ENCODE measurements at regions not wholly inside any gene's neighbourhood (a gene's known extent, or its start where the extent isn't known, plus 50 kb on each side); places are given as distances from the start of the nearest gene placed in this dataset.

- Mint-ChIP-seq H3K27ac (no peak overlapping the region), H3K27me3 (ENCODE audit: insufficient read depth, low read depth, poor library complexity) (peaks cover 19% of the 10 kb centered on the region), H3K36me3 (ENCODE audit: low read depth) (no peaks in the 10 kb centered on the region), H3K9me3 (no peaks in the 10 kb centered on the region), H3K4me3 (no peak overlapping the region), H3K4me1 (peaks cover 31% of the 10 kb centered on the region)
- DNase-seq (ENCODE audit: low spot score) (no peak), ATAC-seq (no peak)
- TF ChIP-seq NANOG (IDR thresholded peaks at IDR 0.05; ENCODE audit: borderline replicate concordance) (no peak), CREB1 (CRISPR knock-in tag; IDR thresholded peaks at IDR 0.05; ENCODE audit: low read depth) (no peak), ZNF114 (CRISPR knock-in tag; IDR thresholded peaks at IDR 0.05) (no peak), EZH2phosphoT487 (IDR thresholded peaks at IDR 0.05; ENCODE audit: unreplicated experiment) (no peak), REST (IDR thresholded peaks at IDR 0.05; ENCODE audit: unreplicated experiment) (no peak), POLR2AphosphoS5 (IDR thresholded peaks at IDR 0.05; ENCODE audit: low read depth) (no peak), ETS1 (IDR thresholded peaks at IDR 0.05) (no peak), JUNB (IDR thresholded peaks at IDR 0.05; ENCODE audit: unreplicated experiment) (no peak), ZNF331 (CRISPR knock-in tag; IDR thresholded peaks at IDR 0.05; ENCODE audit: low read depth) (no peak), EZH2 (IDR thresholded peaks at IDR 0.05; ENCODE audit: low read depth, unreplicated experiment) (no peak), CTCF (conservative IDR thresholded peaks at IDR 0.05; ENCODE audit: low read depth in 2 of 2) (no peak)
- TF ChIP-seq, protein P1, sequence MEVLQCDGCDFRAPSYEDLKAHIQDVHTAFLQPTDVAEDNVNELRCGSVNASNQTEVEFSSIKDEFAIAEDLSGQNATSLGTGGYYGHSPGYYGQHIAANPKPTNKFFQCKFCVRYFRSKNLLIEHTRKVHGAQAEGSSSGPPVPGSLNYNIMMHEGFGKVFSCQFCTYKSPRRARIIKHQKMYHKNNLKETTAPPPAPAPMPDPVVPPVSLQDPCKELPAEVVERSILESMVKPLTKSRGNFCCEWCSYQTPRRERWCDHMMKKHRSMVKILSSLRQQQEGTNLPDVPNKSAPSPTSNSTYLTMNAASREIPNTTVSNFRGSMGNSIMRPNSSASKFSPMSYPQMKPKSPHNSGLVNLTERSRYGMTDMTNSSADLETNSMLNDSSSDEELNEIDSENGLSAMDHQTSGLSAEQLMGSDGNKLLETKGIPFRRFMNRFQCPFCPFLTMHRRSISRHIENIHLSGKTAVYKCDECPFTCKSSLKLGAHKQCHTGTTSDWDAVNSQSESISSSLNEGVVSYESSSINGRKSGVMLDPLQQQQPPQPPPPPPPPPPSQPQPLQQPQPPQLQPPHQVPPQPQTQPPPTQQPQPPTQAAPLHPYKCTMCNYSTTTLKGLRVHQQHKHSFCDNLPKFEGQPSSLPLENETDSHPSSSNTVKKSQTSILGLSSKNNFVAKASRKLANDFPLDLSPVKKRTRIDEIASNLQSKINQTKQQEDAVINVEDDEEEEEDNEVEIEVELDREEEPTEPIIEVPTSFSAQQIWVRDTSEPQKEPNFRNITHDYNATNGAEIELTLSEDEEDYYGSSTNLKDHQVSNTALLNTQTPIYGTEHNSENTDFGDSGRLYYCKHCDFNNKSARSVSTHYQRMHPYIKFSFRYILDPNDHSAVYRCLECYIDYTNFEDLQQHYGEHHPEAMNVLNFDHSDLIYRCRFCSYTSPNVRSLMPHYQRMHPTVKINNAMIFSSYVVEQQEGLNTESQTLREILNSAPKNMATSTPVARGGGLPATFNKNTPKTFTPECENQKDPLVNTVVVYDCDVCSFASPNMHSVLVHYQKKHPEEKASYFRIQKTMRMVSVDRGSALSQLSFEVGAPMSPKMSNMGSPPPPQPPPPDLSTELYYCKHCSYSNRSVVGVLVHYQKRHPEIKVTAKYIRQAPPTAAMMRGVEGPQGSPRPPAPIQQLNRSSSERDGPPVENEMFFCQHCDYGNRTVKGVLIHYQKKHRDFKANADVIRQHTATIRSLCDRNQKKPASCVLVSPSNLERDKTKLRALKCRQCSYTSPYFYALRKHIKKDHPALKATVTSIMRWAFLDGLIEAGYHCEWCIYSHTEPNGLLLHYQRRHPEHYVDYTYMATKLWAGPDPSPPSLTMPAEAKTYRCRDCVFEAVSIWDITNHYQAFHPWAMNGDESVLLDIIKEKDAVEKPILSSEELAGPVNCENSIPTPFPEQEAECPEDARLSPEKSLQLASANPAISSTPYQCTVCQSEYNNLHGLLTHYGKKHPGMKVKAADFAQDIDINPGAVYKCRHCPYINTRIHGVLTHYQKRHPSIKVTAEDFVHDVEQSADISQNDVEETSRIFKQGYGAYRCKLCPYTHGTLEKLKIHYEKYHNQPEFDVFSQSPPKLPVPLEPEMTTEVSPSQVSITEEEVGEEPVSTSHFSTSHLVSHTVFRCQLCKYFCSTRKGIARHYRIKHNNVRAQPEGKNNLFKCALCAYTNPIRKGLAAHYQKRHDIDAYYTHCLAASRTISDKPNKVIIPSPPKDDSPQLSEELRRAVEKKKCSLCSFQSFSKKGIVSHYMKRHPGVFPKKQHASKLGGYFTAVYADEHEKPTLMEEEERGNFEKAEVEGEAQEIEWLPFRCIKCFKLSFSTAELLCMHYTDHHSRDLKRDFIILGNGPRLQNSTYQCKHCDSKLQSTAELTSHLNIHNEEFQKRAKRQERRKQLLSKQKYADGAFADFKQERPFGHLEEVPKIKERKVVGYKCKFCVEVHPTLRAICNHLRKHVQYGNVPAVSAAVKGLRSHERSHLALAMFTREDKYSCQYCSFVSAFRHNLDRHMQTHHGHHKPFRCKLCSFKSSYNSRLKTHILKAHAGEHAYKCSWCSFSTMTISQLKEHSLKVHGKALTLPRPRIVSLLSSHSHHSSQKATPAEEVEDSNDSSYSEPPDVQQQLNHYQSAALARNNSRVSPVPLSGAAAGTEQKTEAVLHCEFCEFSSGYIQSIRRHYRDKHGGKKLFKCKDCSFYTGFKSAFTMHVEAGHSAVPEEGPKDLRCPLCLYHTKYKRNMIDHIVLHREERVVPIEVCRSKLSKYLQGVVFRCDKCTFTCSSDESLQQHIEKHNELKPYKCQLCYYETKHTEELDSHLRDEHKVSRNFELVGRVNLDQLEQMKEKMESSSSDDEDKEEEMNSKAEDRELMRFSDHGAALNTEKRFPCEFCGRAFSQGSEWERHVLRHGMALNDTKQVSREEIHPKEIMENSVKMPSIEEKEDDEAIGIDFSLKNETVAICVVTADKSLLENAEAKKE (CRISPR knock-in tag; IDR thresholded peaks at IDR 0.05): no peak
- Histone ChIP-seq H3K4me3 (no peak overlapping the region), H3K4me2 (peak overlapping the region; percentile 69; the same call in 1 of the 2 replicates), H3K27me3 (ENCODE audit: insufficient read depth) (no peaks in the 10 kb centered on the region), H4K20me1 (replicated peaks; ENCODE audit: insufficient read depth) (no peaks in the 10 kb centered on the region), H3K27ac (ENCODE audit: low read depth) (no peak overlapping the region), H3K4me1 (ENCODE audit: insufficient read depth) (peaks cover 23% of the 10 kb centered on the region), H3K79me2 (replicated peaks; ENCODE audit: insufficient read depth) (no peaks in the 10 kb centered on the region), H3K9me2 (ENCODE audit: insufficient read depth) (no peaks in the 10 kb centered on the region), H2AFZ (no peak overlapping the region; the same call in 1 of the 2 replicates), H3F3A (replicated peaks; ENCODE audit: low read depth) (peaks cover 6% of the 10 kb centered on the region; the same call in 1 of the 2 replicates), H3K36me3 (ENCODE audit: insufficient read depth) (no peaks in the 10 kb centered on the region)
Observed at GRCh38 chr20:23206061-23206460, 119.9 kb upstream of the CD93 start.
